CD14-positive monocyte (primary cell): ENCODE measurements at regions not wholly inside any gene's neighbourhood (a gene's known extent, or its start where the extent isn't known, plus 50 kb on each side); places are given as distances from the start of the nearest gene placed in this dataset.

Experiments used
- DNase-seq, 3 donors: peaks; one replicate each; pipeline ENCODE4 v3.0.0-alpha.2; 2011 to 2022
- H2AFZ ChIP-seq: 2 replicates; pipeline ENCODE4 v1.6.0; 2012; ENCODE audit warnings: mild to moderate bottlenecking, low read depth, low read length, inconsistent platforms; ENCODE audit not compliant: insufficient read depth, poor library complexity, severe bottlenecking
- H3K27ac ChIP-seq, 2 donors: 1 replicate in 1 of 2; 2 replicates in 1 of 2; pipeline ENCODE4 v1.5.1; 2012 to 2013; ENCODE audit warnings: low read length in 2 of 2, control low read depth in 1 of 2, inconsistent platforms in 1 of 2, low read depth in 1 of 2, mild to moderate bottlenecking in 1 of 2
- H3K27me3 ChIP-seq, 2 donors: one replicate each; pipeline versions ENCODE4 v1.6.0 to v1.6.1; 2011 to 2013; ENCODE audit warnings: low read length in 2 of 2; ENCODE audit not compliant: control insufficient read depth in 2 of 2, insufficient read depth in 2 of 2
- H3K36me3 ChIP-seq, 2 donors: replicated peaks in 1 of 2; 1 replicate in 1 of 2; 2 replicates in 1 of 2; pipeline versions ENCODE4 v1.5.1 to v1.6.1; 2012 to 2013; ENCODE audit warnings: low read length in 2 of 2, control low read depth in 1 of 2, inconsistent platforms in 1 of 2, mild to moderate bottlenecking in 1 of 2; ENCODE audit not compliant: insufficient read depth in 2 of 2, control insufficient read depth in 1 of 2
- H3K4me1 ChIP-seq, 2 donors: 1 replicate in 1 of 2; 2 replicates in 1 of 2; pipeline versions ENCODE4 v1.5.1 to v1.6.1; 2012 to 2013; ENCODE audit warnings: low read length in 2 of 2, control low read depth in 1 of 2, inconsistent platforms in 1 of 2, mild to moderate bottlenecking in 1 of 2, moderate library complexity in 1 of 2; ENCODE audit not compliant: insufficient read depth in 2 of 2, control insufficient read depth in 1 of 2
- H3K4me2 ChIP-seq: replicated peaks from 2 replicates; pipeline ENCODE3; 2012; ENCODE audit warnings: low read length, moderate library complexity, mild to moderate bottlenecking; ENCODE audit not compliant: poor library complexity, severe bottlenecking; ENCODE audit errors: extremely low read depth
- H3K4me3 ChIP-seq, 3 experiments: fragments of 200-600 bp in 1 of 3; sonication (generic) in 1 of 3; replicated peaks in 1 of 3; 1 replicate in 2 of 3; 2 replicates in 1 of 3; pipeline ENCODE4 v1.5.1; 2011 to 2013; ENCODE audit warnings: low read length in 3 of 3, mild to moderate bottlenecking in 3 of 3, control low read depth in 2 of 3, low read depth in 2 of 3, inconsistent platforms in 1 of 3, moderate library complexity in 1 of 3
- H3K79me2 ChIP-seq: 2 replicates; pipeline ENCODE4 v1.6.0; 2012; ENCODE audit warnings: mild to moderate bottlenecking, control low read depth, inconsistent platforms, low read length, moderate library complexity; ENCODE audit not compliant: insufficient read depth
- H3K9ac ChIP-seq: 2 replicates; pipeline ENCODE4 v1.6.0; 2017; ENCODE audit warnings: low read length, mild to moderate bottlenecking; ENCODE audit not compliant: insufficient read depth, poor library complexity, severe bottlenecking
- H3K9me3 ChIP-seq, 2 donors: replicated peaks in 1 of 2; 1 replicate in 1 of 2; 2 replicates in 1 of 2; pipeline versions ENCODE4 v1.5.1 to v1.6.1; 2012 to 2013; ENCODE audit warnings: low read length in 2 of 2, control low read depth in 1 of 2; ENCODE audit not compliant: control insufficient read depth in 1 of 2, insufficient read depth in 1 of 2
- H4K20me1 ChIP-seq: 2 replicates; pipeline ENCODE4 v1.6.0; 2012; ENCODE audit warnings: mild to moderate bottlenecking, low read length, control low read depth, moderate library complexity; ENCODE audit not compliant: insufficient read depth
- H3K27ac Mint-ChIP-seq, 7 donors: one replicate each; pipeline ENCODE4 v1.8.0; 2020; ENCODE audit warnings: mild to moderate bottlenecking in 7 of 7, mixed read lengths in 7 of 7, moderate library complexity in 6 of 7, inconsistent platforms in 2 of 7
- H3K27me3 Mint-ChIP-seq, 3 donors: one replicate each; pipeline ENCODE4 v1.8.0; 2021 to 2022; ENCODE audit warnings: low read depth in 3 of 3, mild to moderate bottlenecking in 3 of 3, mixed read lengths in 3 of 3, moderate library complexity in 3 of 3, inconsistent platforms in 1 of 3
- H3K36me3 Mint-ChIP-seq, 2 donors: one replicate each; pipeline ENCODE4 v1.8.0; 2020; ENCODE audit warnings: mixed read lengths in 2 of 2, inconsistent platforms in 1 of 2, mild to moderate bottlenecking in 1 of 2
- H3K4me1 Mint-ChIP-seq: one replicate; pipeline ENCODE4 v1.8.0; 2020; ENCODE audit warnings: mild to moderate bottlenecking, mixed read lengths
- H3K4me3 Mint-ChIP-seq, 2 donors: one replicate each; pipeline ENCODE4 v1.8.0; 2020; ENCODE audit warnings: mild to moderate bottlenecking in 2 of 2, mixed read lengths in 2 of 2, moderate library complexity in 1 of 2
- H3K9me3 Mint-ChIP-seq, 7 donors: one replicate each; pipeline ENCODE4 v1.8.0; 2020 to 2022; ENCODE audit warnings: mixed read lengths in 7 of 7, mild to moderate bottlenecking in 6 of 7, moderate library complexity in 6 of 7, inconsistent platforms in 2 of 7
- WGBS: methylation state at CpG from one replicate; pipeline ENCODE4 v1.1.5; 2013; ENCODE audit warnings: missing lambda C conversion rate; ENCODE audit not compliant: insufficient coverage; 5-methylcytosine and 5-hydroxymethylcytosine counted together
- intact Hi-C, 2 donors: fragments of 100-400 bp; cut with micrococcal nuclease; formaldehyde crosslinking; loops; one replicate each; pipeline versions ENCODE4 v1.15.0 to v1.15.1; 2023
- TF ChIP-seq, protein P1 (sequence below): fragments of 200-600 bp; IDR thresholded peaks from one replicate; pipeline ENCODE4 v1.8.0; 2022; ENCODE audit warnings: antibody characterized with exemption, mild to moderate bottlenecking

DNA sequence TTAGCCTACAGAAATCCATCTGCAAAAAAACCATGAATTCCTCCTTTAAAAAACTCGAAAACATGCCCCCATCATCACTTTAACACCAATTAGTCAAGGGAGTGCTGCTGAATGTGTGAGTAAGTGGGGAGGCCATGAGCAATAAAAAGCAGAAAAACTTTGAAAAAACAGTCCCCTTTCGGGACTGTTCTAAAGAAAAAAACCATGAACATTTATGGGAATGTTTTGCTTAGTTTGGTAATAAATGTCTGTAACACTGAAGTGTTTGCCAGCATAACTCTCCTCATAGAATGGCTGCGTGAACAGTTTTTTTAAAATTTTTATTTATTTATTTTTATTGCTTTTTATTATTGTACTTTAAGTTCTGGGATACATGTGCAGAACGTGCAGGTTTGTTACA, 99.4 kb upstream of the TARS1 start:
- H3K79me2 ChIP-seq: no peaks in the 10 kb centered on the region
- H4K20me1 ChIP-seq: no peaks in the 10 kb centered on the region
- no peaks in the 10 kb centered on the region for H3K4me1 ChIP-seq
- H3K27ac ChIP-seq: no peak overlapping the region
- Mint-ChIP-seq H3K27ac (no peak overlapping the region), H3K4me1 (no peaks in the 10 kb centered on the region), H3K9me3 (peaks cover 0 to 3% (median 0%) of the 10 kb centered on the region in 7 donors), H3K27me3 (peaks cover 0 to 4% (median 0%) of the 10 kb centered on the region in 3 donors), H3K36me3 (no peaks in the 10 kb centered on the region), H3K4me3 (no peak overlapping the region)
- H3K9me3 ChIP-seq: no peaks in the 10 kb centered on the region
- no peaks in the 10 kb centered on the region for H3K27me3 ChIP-seq
- no peak for DNase-seq
- H2AFZ ChIP-seq: no peak overlapping the region
- intact Hi-C loops: no loop called here
- no peaks in the 10 kb centered on the region for H3K36me3 ChIP-seq
- no peak overlapping the region for H3K4me2 ChIP-seq
- no peak overlapping the region for H3K4me3 ChIP-seq
- TF ChIP-seq, protein P1, sequence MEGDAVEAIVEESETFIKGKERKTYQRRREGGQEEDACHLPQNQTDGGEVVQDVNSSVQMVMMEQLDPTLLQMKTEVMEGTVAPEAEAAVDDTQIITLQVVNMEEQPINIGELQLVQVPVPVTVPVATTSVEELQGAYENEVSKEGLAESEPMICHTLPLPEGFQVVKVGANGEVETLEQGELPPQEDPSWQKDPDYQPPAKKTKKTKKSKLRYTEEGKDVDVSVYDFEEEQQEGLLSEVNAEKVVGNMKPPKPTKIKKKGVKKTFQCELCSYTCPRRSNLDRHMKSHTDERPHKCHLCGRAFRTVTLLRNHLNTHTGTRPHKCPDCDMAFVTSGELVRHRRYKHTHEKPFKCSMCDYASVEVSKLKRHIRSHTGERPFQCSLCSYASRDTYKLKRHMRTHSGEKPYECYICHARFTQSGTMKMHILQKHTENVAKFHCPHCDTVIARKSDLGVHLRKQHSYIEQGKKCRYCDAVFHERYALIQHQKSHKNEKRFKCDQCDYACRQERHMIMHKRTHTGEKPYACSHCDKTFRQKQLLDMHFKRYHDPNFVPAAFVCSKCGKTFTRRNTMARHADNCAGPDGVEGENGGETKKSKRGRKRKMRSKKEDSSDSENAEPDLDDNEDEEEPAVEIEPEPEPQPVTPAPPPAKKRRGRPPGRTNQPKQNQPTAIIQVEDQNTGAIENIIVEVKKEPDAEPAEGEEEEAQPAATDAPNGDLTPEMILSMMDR: no peak
- no peak overlapping the region for H3K9ac ChIP-seq
- WGBS: 100% methylated on average over 1 of the region's 4 CpGs

DNA sequence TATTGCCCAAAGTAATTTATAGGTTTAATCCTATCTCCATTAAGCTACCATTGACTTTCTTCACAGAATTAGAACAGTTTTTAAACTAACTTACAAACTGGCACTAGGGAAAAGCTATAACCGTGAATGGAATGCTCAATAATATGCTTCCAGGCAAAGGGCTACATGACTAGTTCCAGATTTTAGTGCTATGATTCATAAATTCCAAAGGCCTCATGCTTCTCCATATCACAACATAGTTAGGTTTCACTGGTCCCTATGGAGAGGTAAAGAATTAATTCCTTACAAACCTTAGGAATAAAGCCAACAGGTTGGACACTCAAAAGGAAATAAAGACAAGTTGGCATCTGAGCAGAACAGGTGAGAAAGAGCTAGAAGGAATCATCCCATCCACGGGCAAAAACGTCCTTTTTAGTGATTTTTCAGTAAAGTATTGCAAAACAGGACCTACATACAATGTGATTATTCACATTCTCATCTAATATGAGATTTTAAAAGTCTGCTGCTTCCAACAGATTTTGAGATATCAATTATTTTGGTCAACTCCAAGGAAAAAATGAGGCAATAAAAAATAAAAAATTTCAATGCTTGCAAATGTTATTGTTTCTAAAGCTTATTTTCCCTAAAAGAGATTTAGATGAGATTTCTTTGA, 97.0 kb upstream of the TARS1 start:
- Mint-ChIP-seq H3K4me1 (no peaks in the 10 kb centered on the region), H3K36me3 (no peaks in the 10 kb centered on the region), H3K4me3 (no peak overlapping the region), H3K9me3 (peaks cover 0 to 3% (median 0%) of the 10 kb centered on the region in 7 donors), H3K27me3 (peaks cover 0 to 4% (median 0%) of the 10 kb centered on the region in 3 donors), H3K27ac (no peak overlapping the region)
- Histone ChIP-seq H2AFZ (no peak overlapping the region), H3K27ac (no peak overlapping the region), H3K27me3 (no peaks in the 10 kb centered on the region), H3K79me2 (no peaks in the 10 kb centered on the region), H3K4me1 (no peaks in the 10 kb centered on the region), H4K20me1 (no peaks in the 10 kb centered on the region), H3K9ac (no peak overlapping the region), H3K36me3 (no peaks in the 10 kb centered on the region), H3K9me3 (no peaks in the 10 kb centered on the region), H3K4me3 (no peak overlapping the region), H3K4me2 (no peak overlapping the region)
- no peak for DNase-seq
- WGBS: no CpG with 5 or more reads among the region's 3 CpGs
- intact Hi-C loops: no loop called here
- TF ChIP-seq, protein P1: no peak
